ENCODE measurements at regions not wholly inside any gene's neighbourhood (a gene's known extent, or its start where the extent isn't known, plus 50 kb on each side); places are given as distances from the start of the nearest gene placed in this dataset.

- Histone ChIP-seq H2BK15ac (ENCODE audit: low read length) (no peak overlapping the region), H3K4me1 (replicated peaks in 1 of 4; ENCODE audit: control insufficient read depth in 3 of 4, insufficient read depth in 4 of 4, low read length in 3 of 4) (no peaks in the 10 kb centered on the region), H3K27me3 (replicated peaks in 1 of 4; ENCODE audit: control insufficient read depth in 3 of 4, extremely low read depth in 1 of 4, insufficient read depth in 3 of 4, low read length in 3 of 4) (no peaks in the 10 kb centered on the region), H3K14ac (ENCODE audit: insufficient read length) (no peak overlapping the region), H2BK12ac (ENCODE audit: low read depth, low read length) (no peak overlapping the region), H3K23ac (ENCODE audit: insufficient read length) (no peak overlapping the region), H3K23me2 (ENCODE audit: low read depth, low read length) (no peaks in the 10 kb centered on the region), H3K56ac (replicated peaks; ENCODE audit: insufficient read length, low read depth, low read length) (no peak overlapping the region), H4K8ac (ENCODE audit: extremely low read depth, insufficient read depth, low read length) (no peak overlapping the region), H3K36me3 (ENCODE audit: control insufficient read depth in 2 of 4, insufficient read depth in 4 of 4, low read length in 3 of 4) (no peaks in the 10 kb centered on the region), H2BK20ac (ENCODE audit: low read length) (no peak overlapping the region), H3K18ac (ENCODE audit: extremely low read depth, low read length) (no peak overlapping the region), H3K9me3 (ENCODE audit: insufficient read depth in 2 of 2, low read depth in 1 of 2, low read length in 1 of 2) (no peaks in the 10 kb centered on the region), H2BK5ac (ENCODE audit: low read depth, low read length) (no peak overlapping the region), H3K79me2 (ENCODE audit: control insufficient read depth in 1 of 2, insufficient read depth in 2 of 2, low read length in 2 of 2) (no peaks in the 10 kb centered on the region), H2AK5ac (ENCODE audit: low read depth, low read length) (no peak overlapping the region), H4K20me1 (replicated peaks in 1 of 2; ENCODE audit: control insufficient read depth in 1 of 2, insufficient read depth in 2 of 2, low read length in 2 of 2) (no peaks in the 10 kb centered on the region), H3K27ac (ENCODE audit: low read depth, low read length) (no peak overlapping the region), H3K4me2 (ENCODE audit: insufficient read depth in 1 of 2, low read depth in 2 of 2, low read length in 2 of 2) (no peak overlapping the region), H2AFZ (ENCODE audit: low read length) (no peak overlapping the region), H4K5ac (ENCODE audit: insufficient read length, low read depth, low read length) (no peak overlapping the region), H4K91ac (replicated peaks; ENCODE audit: insufficient read length, low read length) (no peak overlapping the region), H3K4ac (replicated peaks; ENCODE audit: insufficient read length, low read depth, low read length) (no peak overlapping the region), H3K9ac (replicated peaks in 1 of 4; ENCODE audit: extremely low read depth in 1 of 4, low read depth in 3 of 4, low read length in 3 of 4) (no peak overlapping the region), H3K4me3 (ENCODE audit: extremely low read depth in 1 of 4, insufficient read depth in 2 of 4, low read depth in 3 of 4, low read length in 4 of 4) (no peak overlapping the region), H2BK120ac (replicated peaks; ENCODE audit: low read depth, low read length) (no peak overlapping the region), H3K79me1 (ENCODE audit: low read depth, low read length) (no peaks in the 10 kb centered on the region)
- 90% methylated on average over 9 of the region's 9 CpGs; no CpG with 5 or more reads in 1 of the 2 experiments for whole genome bisulfite sequencing, 2 experiments (ENCODE audit: extremely low coverage in 1 of 2, insufficient coverage in 1 of 2, insufficient read length in 1 of 2, insufficient replicate concordance in 2 of 2, low coverage in 1 of 2, low lambda C conversion rate in 2 of 2, missing lambda C conversion rate in 1 of 2)
- DNase-seq (ENCODE audit: low read depth in 1 of 2, low spot score in 2 of 2), result no peak
- FAIRE-seq, result no peak
- CTCF ChIA-PET (ENCODE audit: partially characterized antibody), result interaction anchor here (1.8 kb wide), 1 partner anchor 115 kb away, joined by 7 read pairs; no protein-coding TSS in a partner anchor
- POLR2A ChIA-PET (ENCODE audit: partially characterized antibody), result no interaction called here
- TF ChIP-seq ATF3 (IDR thresholded peaks at IDR 0.05; ENCODE audit: insufficient read depth, low read depth, low read length), result no peak
- TF ChIP-seq FOSL1 (IDR thresholded peaks at IDR 0.05; ENCODE audit: insufficient read depth, low read depth, low read length), result no peak
- no peak for TF ChIP-seq KDM1A (IDR thresholded peaks at IDR 0.05; ENCODE audit: borderline replicate concordance, low read length)
- TF ChIP-seq TAF7 (optimal IDR thresholded peaks at IDR 0.05; ENCODE audit: borderline replicate concordance, low read depth, low read length), result no peak
- no peak for TF ChIP-seq NANOG (IDR thresholded peaks at IDR 0.05; ENCODE audit: insufficient read depth, low read depth, low read length, poor library complexity, severe bottlenecking)
- TF ChIP-seq CTCF (IDR thresholded peaks at IDR 0.05; ENCODE audit: control extremely low read depth in 1 of 3, insufficient read depth in 1 of 3, low read depth in 1 of 3, low read length in 3 of 3), result no peak
Observed at GRCh38 chr15:94004697-94005096, 226.7 kb upstream of the MCTP2 start.

Data from H1 (cell line).